DND-41 (cell line): ENCODE measurements at regions not wholly inside any gene's neighbourhood (a gene's known extent, or its start where the extent isn't known, plus 50 kb on each side); places are given as distances from the start of the nearest gene placed in this dataset.

Source experiments
- ATAC-seq: fragments of 200-7000 bp; cut with Tn5 transposase; 3 replicates; pipeline ENCODE4 v1.9.1; 2021; ENCODE audit warnings: low read depth; ENCODE audit not compliant: insufficient read depth
- DNase-seq: peaks from one replicate; pipeline ENCODE4 v3.0.0-alpha.2; 2020
- H2AFZ ChIP-seq: 2 replicates; pipeline ENCODE4 v1.6.0; 2012; ENCODE audit warnings: low read depth, low read length
- H3K27ac ChIP-seq: 2 replicates; pipeline ENCODE4 v1.5.1; 2012; ENCODE audit warnings: low read length, inconsistent platforms
- H3K27me3 ChIP-seq: fragments of 200-600 bp; sonication (generic); 2 replicates; pipeline ENCODE4 v1.6.0; 2012; ENCODE audit warnings: low read length, mild to moderate bottlenecking, inconsistent platforms; ENCODE audit not compliant: insufficient read depth, poor library complexity
- H3K36me3 ChIP-seq: 2 replicates; pipeline ENCODE4 v1.5.1; 2012; ENCODE audit warnings: low read length, inconsistent platforms; ENCODE audit not compliant: insufficient read depth
- H3K4me1 ChIP-seq: 2 replicates; pipeline ENCODE4 v1.5.1; 2012; ENCODE audit warnings: mild to moderate bottlenecking, low read length; ENCODE audit not compliant: insufficient read depth
- H3K4me2 ChIP-seq: 2 replicates; pipeline ENCODE4 v1.6.0; 2012; ENCODE audit warnings: mild to moderate bottlenecking, moderate library complexity, low read length, inconsistent platforms; ENCODE audit not compliant: insufficient read depth
- H3K4me3 ChIP-seq, 2 experiments: fragments of 200-600 bp in 1 of 2; shearing (Covaris generic) in 1 of 2; 2 replicates each; pipeline ENCODE4 v1.5.1; 2012 to 2016; ENCODE audit warnings: inconsistent platforms in 2 of 2, low read length in 2 of 2, mild to moderate bottlenecking in 2 of 2, low read depth in 1 of 2, moderate library complexity in 1 of 2
- H3K79me2 ChIP-seq: 2 replicates; pipeline ENCODE4 v1.6.0; 2012; ENCODE audit warnings: low read length, inconsistent platforms; ENCODE audit not compliant: insufficient read depth
- H3K9ac ChIP-seq: 2 replicates; pipeline ENCODE4 v1.6.0; 2012; ENCODE audit warnings: low read depth, mild to moderate bottlenecking, inconsistent platforms, low read length, moderate library complexity
- H3K9me3 ChIP-seq: 2 replicates; pipeline ENCODE4 v1.5.1; 2012; ENCODE audit warnings: low read length, moderate library complexity, mild to moderate bottlenecking, inconsistent platforms; ENCODE audit not compliant: insufficient read depth, severe bottlenecking
- H4K20me1 ChIP-seq: 2 replicates; pipeline ENCODE4 v1.6.0; 2012; ENCODE audit warnings: low read length; ENCODE audit not compliant: insufficient read depth
- EZH2 ChIP-seq: IDR thresholded peaks from 3 replicates; pipeline ENCODE4 v1.6.1; 2012; ENCODE audit warnings: borderline replicate concordance, low read depth, mild to moderate bottlenecking, moderate library complexity, low read length, inconsistent platforms; ENCODE audit not compliant: severe bottlenecking
- TF ChIP-seq, protein P1 (sequence below): IDR thresholded peaks from 2 replicates; pipeline ENCODE4 v1.5.1; 2012; ENCODE audit warnings: borderline replicate concordance, low read length, moderate library complexity, mild to moderate bottlenecking; ENCODE audit not compliant: poor library complexity, severe bottlenecking; ENCODE audit errors: extremely low read depth

DNA sequence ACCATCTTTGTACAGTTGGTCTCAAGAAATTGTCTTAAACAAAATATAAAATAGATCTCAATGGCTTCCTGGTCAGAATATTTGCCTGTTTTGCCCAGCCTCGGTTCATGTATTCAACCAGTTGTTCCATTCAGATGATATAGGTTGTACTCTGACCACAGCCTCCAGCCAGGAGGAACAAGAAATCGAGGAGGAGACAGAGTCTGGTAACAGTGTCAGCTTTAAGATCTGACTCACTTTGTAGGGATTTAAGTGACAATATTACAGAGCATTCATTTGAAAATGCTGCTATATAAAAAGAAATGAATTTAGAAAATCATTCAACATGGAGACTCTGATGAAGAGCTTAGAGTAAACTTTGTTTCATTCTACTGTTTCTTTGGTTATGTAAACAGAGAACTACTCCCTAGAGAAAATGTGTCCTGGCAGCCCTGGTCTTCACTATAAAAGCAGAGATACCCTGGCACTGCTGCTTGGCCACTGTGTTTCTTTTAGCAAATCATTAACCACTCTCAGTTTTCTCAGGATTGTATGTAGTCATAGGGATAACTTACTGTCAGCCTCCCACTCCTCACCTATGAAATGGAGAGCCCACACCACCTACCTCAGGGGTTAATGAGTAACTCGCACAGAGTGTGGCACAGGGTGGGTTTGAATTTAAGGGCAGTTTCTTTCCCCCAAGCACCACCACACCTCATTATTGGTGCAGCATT is 53.5 kb downstream of the PAGE2 start:
- H3K4me2 ChIP-seq = no peak overlapping the region
- no peaks in the 10 kb centered on the region for H3K4me1 ChIP-seq
- no peak overlapping the region for H2AFZ ChIP-seq
- TF ChIP-seq, protein P1, sequence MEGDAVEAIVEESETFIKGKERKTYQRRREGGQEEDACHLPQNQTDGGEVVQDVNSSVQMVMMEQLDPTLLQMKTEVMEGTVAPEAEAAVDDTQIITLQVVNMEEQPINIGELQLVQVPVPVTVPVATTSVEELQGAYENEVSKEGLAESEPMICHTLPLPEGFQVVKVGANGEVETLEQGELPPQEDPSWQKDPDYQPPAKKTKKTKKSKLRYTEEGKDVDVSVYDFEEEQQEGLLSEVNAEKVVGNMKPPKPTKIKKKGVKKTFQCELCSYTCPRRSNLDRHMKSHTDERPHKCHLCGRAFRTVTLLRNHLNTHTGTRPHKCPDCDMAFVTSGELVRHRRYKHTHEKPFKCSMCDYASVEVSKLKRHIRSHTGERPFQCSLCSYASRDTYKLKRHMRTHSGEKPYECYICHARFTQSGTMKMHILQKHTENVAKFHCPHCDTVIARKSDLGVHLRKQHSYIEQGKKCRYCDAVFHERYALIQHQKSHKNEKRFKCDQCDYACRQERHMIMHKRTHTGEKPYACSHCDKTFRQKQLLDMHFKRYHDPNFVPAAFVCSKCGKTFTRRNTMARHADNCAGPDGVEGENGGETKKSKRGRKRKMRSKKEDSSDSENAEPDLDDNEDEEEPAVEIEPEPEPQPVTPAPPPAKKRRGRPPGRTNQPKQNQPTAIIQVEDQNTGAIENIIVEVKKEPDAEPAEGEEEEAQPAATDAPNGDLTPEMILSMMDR = no peak
- no peak for TF ChIP-seq EZH2
- H3K9me3 ChIP-seq = no peaks in the 10 kb centered on the region
- H3K4me3 ChIP-seq = no peak overlapping the region
- H4K20me1 ChIP-seq = no peaks in the 10 kb centered on the region
- H3K9ac ChIP-seq = no peak overlapping the region
- no peaks in the 10 kb centered on the region for H3K79me2 ChIP-seq
- no peak for DNase-seq
- ATAC-seq = no peak
- H3K27ac ChIP-seq = no peak overlapping the region
- no peaks in the 10 kb centered on the region for H3K36me3 ChIP-seq
- H3K27me3 ChIP-seq = no peaks in the 10 kb centered on the region

DNA sequence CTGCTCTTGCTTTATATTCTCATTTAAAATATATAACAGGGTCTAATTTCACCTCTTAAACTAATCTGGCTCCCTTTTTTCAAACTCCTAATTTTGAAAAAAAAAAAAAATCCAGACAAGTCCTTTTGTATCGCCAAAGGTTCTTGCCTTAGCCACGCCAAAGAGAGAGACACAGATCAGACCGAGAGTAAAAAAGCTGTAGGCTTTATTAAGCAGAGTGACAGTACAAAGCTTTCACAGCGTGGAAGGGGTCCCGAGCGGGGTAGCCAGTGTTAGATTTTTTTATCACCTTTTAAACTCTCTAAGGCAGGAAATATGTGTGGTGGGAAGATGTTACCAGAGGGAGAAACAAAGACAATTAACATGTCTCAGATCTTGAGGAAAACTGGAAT is 54.1 kb downstream of the PAGE2 start:
- Histone ChIP-seq H4K20me1 (no peaks in the 10 kb centered on the region), H3K9ac (no peak overlapping the region), H3K79me2 (no peaks in the 10 kb centered on the region), H3K4me1 (no peaks in the 10 kb centered on the region), H3K4me2 (no peak overlapping the region), H3K27ac (no peak overlapping the region), H3K27me3 (no peaks in the 10 kb centered on the region), H3K4me3 (no peak overlapping the region), H3K36me3 (no peaks in the 10 kb centered on the region), H2AFZ (no peak overlapping the region), H3K9me3 (no peaks in the 10 kb centered on the region)
- TF ChIP-seq, protein P1 = no peak
- no peak for TF ChIP-seq EZH2
- ATAC-seq = no peak
- no peak for DNase-seq

DNA sequence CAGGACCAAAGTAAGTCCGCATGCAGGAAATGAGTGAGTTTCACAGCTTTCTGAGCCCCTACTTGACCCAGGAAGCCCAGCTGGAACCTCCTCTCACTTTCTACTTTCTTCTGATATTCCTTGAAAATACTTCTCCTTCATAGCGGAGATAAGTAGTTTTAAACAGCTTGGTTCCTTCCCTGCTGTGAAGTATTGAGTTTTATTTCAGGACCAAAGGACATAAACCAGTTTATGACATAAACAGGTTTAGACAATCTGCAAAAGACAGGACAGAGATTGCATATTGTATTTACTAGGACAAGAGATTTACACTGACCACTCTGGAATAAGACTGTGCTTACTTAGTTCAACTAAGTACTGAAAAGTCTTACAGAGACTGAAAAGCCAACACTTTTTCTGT is 54.8 kb downstream of the PAGE2 start:
- H3K9me3 ChIP-seq = no peaks in the 10 kb centered on the region
- no peak overlapping the region for H3K4me2 ChIP-seq

More for the DNA sequence above, 54.8 kb downstream of the PAGE2 start:
- no peaks in the 10 kb centered on the region for H4K20me1 ChIP-seq
- H3K27me3 ChIP-seq = no peaks in the 10 kb centered on the region
- no peak for ATAC-seq
- H2AFZ ChIP-seq = no peak overlapping the region
- no peaks in the 10 kb centered on the region for H3K79me2 ChIP-seq
- H3K9ac ChIP-seq = no peak overlapping the region
- no peak for TF ChIP-seq EZH2
- TF ChIP-seq, protein P1 = no peak
- no peak overlapping the region for H3K4me3 ChIP-seq
- no peak for DNase-seq
- no peaks in the 10 kb centered on the region for H3K36me3 ChIP-seq
- H3K4me1 ChIP-seq = no peaks in the 10 kb centered on the region
- no peak overlapping the region for H3K27ac ChIP-seq
